K562 (cell line): ENCODE measurements at regions not wholly inside any gene's neighbourhood (a gene's known extent, or its start where the extent isn't known, plus 50 kb on each side); places are given as distances from the start of the nearest gene placed in this dataset.

ENCODE experiments used
- ATAC-seq: fragments of 200-7000 bp; cut with Tn5 transposase; 3 replicates; pipeline ENCODE4 v1.9.1; 2020; ENCODE audit warnings: moderate library complexity
- BruUV-seq: library from RNA; stranded (reverse); fragments of 400-500 nt; replicated peaks from 2 replicates; lab custom pipeline; 2021; lab: Mats Ljungman, UMichigan
- CTCF ChIA-PET: fragments of 300-600 bp; formaldehyde crosslinking; extraction: SDS; loops from one replicate; lab custom pipeline; 2021; ENCODE audit warnings: low intra/inter-chr PET ratio; lab: Yijun Ruan, JAX
- POLR2A ChIA-PET: fragments of 300-600, 350-650 bp; sonication (Branson Sonifier 250); formaldehyde crosslinking; extraction: SDS; loops from one replicate; lab custom pipeline; 2021; ENCODE audit warnings: antibody characterized with exemption, inconsistent platforms; lab: Yijun Ruan, JAX
- DNase-seq, 4 experiments: peaks; one replicate each; pipeline versions ENCODE4 v3.0.0 to v3.0.0-alpha.2; 2011 to 2018; ENCODE audit warnings: low spot score in 3 of 4, mixed read lengths in 3 of 4; ENCODE audit errors: extremely low read depth in 1 of 4
- FAIRE-seq: peaks from 2 replicates; lab custom pipeline; 2011; peaks lifted over from hg19 to GRCh38; lab: Jason Lieb, UNC
- H2AFZ ChIP-seq: 2 replicates; pipeline ENCODE4 v1.6.0; 2011; ENCODE audit warnings: low read depth, low read length, control low read depth, inconsistent platforms
- H3K27ac ChIP-seq: fragments of 200-600 bp; 3 replicates; pipeline ENCODE4 v1.8.0; 2011; ENCODE audit warnings: low read depth, mild to moderate bottlenecking, control low read depth, inconsistent platforms, low read length, moderate library complexity, mixed read lengths; ENCODE audit errors: extremely low read depth
- H3K27me3 ChIP-seq, 2 experiments: fragments of 300-600 bp in 1 of 2; 2 replicates in 1 of 2; 3 replicates in 1 of 2; pipeline versions ENCODE4 v1.6.0 to v1.8.0; 2011; ENCODE audit warnings: inconsistent platforms in 2 of 2, low read length in 2 of 2, mild to moderate bottlenecking in 1 of 2, mixed read lengths in 1 of 2, moderate library complexity in 1 of 2; ENCODE audit not compliant: control insufficient read depth in 2 of 2, insufficient read depth in 2 of 2
- H3K36me3 ChIP-seq: fragments of 300-600 bp; 3 replicates; pipeline ENCODE4 v1.8.0; 2011; ENCODE audit warnings: mild to moderate bottlenecking, low read length, inconsistent platforms; ENCODE audit not compliant: control insufficient read depth, insufficient read depth
- H3K4me1 ChIP-seq, 2 experiments: fragments of 200-600 bp in 1 of 2; replicated peaks in 1 of 2; 2 replicates in 1 of 2; 3 replicates in 1 of 2; pipeline versions ENCODE4 v1.5.1 to v1.8.0; 2011; ENCODE audit warnings: inconsistent platforms in 2 of 2, low read length in 2 of 2, mild to moderate bottlenecking in 1 of 2, mixed read lengths in 1 of 2, moderate library complexity in 1 of 2; ENCODE audit not compliant: control insufficient read depth in 2 of 2, insufficient read depth in 2 of 2
- H3K4me2 ChIP-seq: 2 replicates; pipeline ENCODE4 v1.6.1; 2011; ENCODE audit warnings: low read length, control low read depth, inconsistent platforms, mixed read lengths; ENCODE audit not compliant: insufficient read depth
- H3K4me3 ChIP-seq: fragments of 200-600 bp; sonication (generic), shearing (Covaris generic); 2 replicates; pipeline ENCODE4 v1.5.1; 2016; ENCODE audit warnings: control low read depth, inconsistent platforms
- H3K79me2 ChIP-seq: fragments of 200-600 bp; 3 replicates; pipeline ENCODE4 v1.8.0; 2011; ENCODE audit warnings: low read length, inconsistent platforms; ENCODE audit not compliant: control insufficient read depth, insufficient read depth
- H3K9ac ChIP-seq, 2 experiments: 2 replicates each; pipeline versions ENCODE4 v1.6.0 to v1.6.1; 2011; ENCODE audit warnings: low read depth in 2 of 2, low read length in 2 of 2, control low read depth in 1 of 2, inconsistent platforms in 1 of 2, mild to moderate bottlenecking in 1 of 2, mixed read lengths in 1 of 2; ENCODE audit not compliant: insufficient read depth in 1 of 2
- H3K9me1 ChIP-seq: one replicate; pipeline ENCODE4 v1.6.0; 2011; ENCODE audit warnings: inconsistent platforms, mild to moderate bottlenecking, low read length, moderate library complexity; ENCODE audit not compliant: control insufficient read depth, insufficient read depth
- H3K9me3 ChIP-seq: replicated peaks from 2 replicates; pipeline ENCODE4 v1.5.1; 2011; ENCODE audit warnings: low read depth, low read length, inconsistent platforms; ENCODE audit not compliant: control insufficient read depth, insufficient read depth
- H4K20me1 ChIP-seq: replicated peaks from 2 replicates; pipeline ENCODE4 v1.6.1; 2011; ENCODE audit warnings: low read length, inconsistent platforms, mixed read lengths; ENCODE audit not compliant: control insufficient read depth, insufficient read depth
- BCLAF1 ChIP-seq, 2 experiments: fragments of 450-650 bp in 1 of 2; IDR thresholded peaks; 2 replicates each; pipeline ENCODE4 v1.6.1; 2011 to 2017; ENCODE audit warnings: low read depth in 2 of 2, antibody characterized with exemption in 1 of 2, borderline replicate concordance in 1 of 2, low read length in 1 of 2, mild to moderate bottlenecking in 1 of 2, mixed read lengths in 1 of 2; ENCODE audit not compliant: control insufficient read depth in 1 of 2
- FIP1L1 ChIP-seq: fragments of 200-400 bp; formaldehyde crosslinking; IDR thresholded peaks from 2 replicates; pipeline ENCODE4 v1.6.1; 2018; ENCODE audit warnings: mild to moderate bottlenecking, low read depth, low read length; ENCODE audit not compliant: poor library complexity, severe bottlenecking
- FOS ChIP-seq: IDR thresholded peaks from 3 replicates; pipeline ENCODE4 v1.6.1; 2011; ENCODE audit not compliant: insufficient read length; ENCODE audit errors: extremely low read depth
- FOXK2 ChIP-seq, 2 experiments: fragments of 450-650 bp; IDR thresholded peaks in 1 of 2; conservative IDR thresholded peaks in 1 of 2; 2 replicates each; pipeline ENCODE4 v1.6.1; 2016; ENCODE audit warnings: low read depth in 2 of 2, mild to moderate bottlenecking in 1 of 2
- HDAC3 ChIP-seq: fragments of 450-650 bp; IDR thresholded peaks from 2 replicates; pipeline ENCODE4 v1.6.1; 2018; ENCODE audit warnings: borderline replicate concordance, mild to moderate bottlenecking, moderate library complexity; ENCODE audit not compliant: partially characterized antibody
- KDM4B ChIP-seq, 2 experiments: fragments of 450-650 bp in 1 of 2; sonication (generic) in 1 of 2; IDR thresholded peaks; 2 replicates each; pipeline ENCODE4 v1.6.1; 2016 to 2017; ENCODE audit warnings: borderline replicate concordance in 2 of 2, antibody characterized with exemption in 1 of 2, low read depth in 1 of 2, mild to moderate bottlenecking in 1 of 2
- KLF13 ChIP-seq: fragments of 450-650 bp; IDR thresholded peaks from 2 replicates; pipeline ENCODE4 v1.6.1; 2016; ENCODE audit warnings: missing genetic modification characterization, low read depth, mild to moderate bottlenecking, missing compliant biosample characterization, moderate library complexity, borderline replicate concordance
- KLF6 ChIP-seq: fragments of 250-450 bp; sonication (Bioruptor Pico); IDR thresholded peaks from 2 replicates; pipeline ENCODE4 v1.4.0; 2020; ENCODE audit warnings: mild to moderate bottlenecking, moderate library complexity, borderline replicate concordance
- MITF ChIP-seq: IDR thresholded peaks from 2 replicates; pipeline ENCODE4 v1.6.1; 2014; ENCODE audit warnings: antibody characterized with exemption
- NR3C1 ChIP-seq: sonication (generic); formaldehyde crosslinking; IDR thresholded peaks from 2 replicates; pipeline ENCODE4 v1.8.1; 2022; ENCODE audit warnings: missing genetic modification reagents
- PTBP1 ChIP-seq: fragments of 200-400 bp; formaldehyde crosslinking; IDR thresholded peaks from 2 replicates; pipeline ENCODE4 v1.6.1; 2017; ENCODE audit warnings: low read depth, low read length
- RFX5 ChIP-seq: IDR thresholded peaks from 2 replicates; pipeline ENCODE4 v1.6.1; 2011; ENCODE audit warnings: low read depth, mild to moderate bottlenecking, improper control_type of control experiment, low read length
- SMAD3 ChIP-seq: fragments of 450-650 bp; formaldehyde crosslinking; conservative IDR thresholded peaks from 2 replicates; pipeline ENCODE4 v1.4.0; 2020; ENCODE audit warnings: mild to moderate bottlenecking
- ZNF140 ChIP-seq: fragments of 250-450 bp; sonication (Bioruptor Pico); IDR thresholded peaks from 2 replicates; pipeline ENCODE4 v1.8.0; 2021; ENCODE audit warnings: moderate library complexity, mild to moderate bottlenecking, inconsistent platforms
- ZNF3 ChIP-seq: fragments of 250-450 bp; sonication (Bioruptor Pico); IDR thresholded peaks from 2 replicates; pipeline ENCODE4 v1.5.0; 2021; ENCODE audit warnings: mild to moderate bottlenecking, moderate library complexity
- ZNF41 ChIP-seq: fragments of 250-450 bp; sonication (Bioruptor Pico); conservative IDR thresholded peaks from 2 replicates; pipeline ENCODE4 v1.4.0; 2020; ENCODE audit warnings: mild to moderate bottlenecking
- ZNF583 ChIP-seq: fragments of 250-450 bp; sonication (Bioruptor Pico); IDR thresholded peaks from 2 replicates; pipeline ENCODE4 v1.4.0; 2020
- ZNF764 ChIP-seq: fragments of 250-450 bp; sonication (Bioruptor Pico); IDR thresholded peaks from 2 replicates; pipeline ENCODE4 v1.4.0; 2020; ENCODE audit warnings: low read depth, mild to moderate bottlenecking, moderate library complexity
- WGBS: fragments of 100-300 bp; shearing (Covaris generic); methylation state at CpG from one replicate; pipeline ENCODE4 v1.1.6; 2016; ENCODE audit warnings: low coverage, mixed read lengths; ENCODE audit not compliant: insufficient coverage; ENCODE audit errors: missing lambda C conversion rate; 5-methylcytosine and 5-hydroxymethylcytosine counted together
- in situ Hi-C: fragments of 300-500 bp; cut with MboI; formaldehyde crosslinking; loops from 4 replicates; pipeline ENCODE4 v1.15.0; 2018; ENCODE audit warnings: inconsistent platforms, mixed read lengths
- intact Hi-C: fragments of 100-400 bp; cut with micrococcal nuclease; formaldehyde crosslinking; loops from 2 replicates; pipeline ENCODE4 v1.14.2; 2022

GRCh38 chr5:12217039-12217438 lies 312.8 kb upstream of the CTNND2 start:
- no peaks in the 10 kb centered on the region for H3K79me2 ChIP-seq
- intact Hi-C loops (no loop called here), in situ Hi-C loops (no loop called here)
- H3K4me2 ChIP-seq: no peak overlapping the region
- 0% methylated on average over 2 of the region's 2 CpGs for WGBS
- POLR2A ChIA-PET: interaction anchor here (0.7 kb wide), 1 partner anchor 152 kb away, joined by 3 read pairs; no protein-coding TSS in a partner anchor
- no peak for TF ChIP-seq NR3C1
- no peak for TF ChIP-seq SMAD3 (CRISPR knock-in tag)
- no peak for TF ChIP-seq PTBP1
- no peak for TF ChIP-seq KLF13
- no peak for TF ChIP-seq FOS
- no peak for TF ChIP-seq ZNF41 (CRISPR knock-in tag)
- TF ChIP-seq ZNF3 (CRISPR knock-in tag): no peak
- TF ChIP-seq MITF: no peak
- no peak for TF ChIP-seq HDAC3
- no peak for TF ChIP-seq RFX5
- TF ChIP-seq FOXK2 (conservative IDR thresholded peaks at IDR 0.05 in 1 of 2, IDR thresholded peaks at IDR 0.05 in 1 of 2; ENCODE audit: low read depth in 2 of 2): no peak
- no peak for TF ChIP-seq BCLAF1 (IDR thresholded peaks at IDR 0.05; ENCODE audit: borderline replicate concordance in 1 of 2, control insufficient read depth in 1 of 2, low read depth in 2 of 2, low read length in 1 of 2)
- TF ChIP-seq ZNF764: no peak
- TF ChIP-seq KDM4B (IDR thresholded peaks at IDR 0.05; ENCODE audit: borderline replicate concordance in 2 of 2, low read depth in 1 of 2): no peak
- no peak for TF ChIP-seq ZNF583 (CRISPR knock-in tag)
- no peak for TF ChIP-seq FIP1L1
- TF ChIP-seq KLF6: no peak
- TF ChIP-seq ZNF140 (CRISPR knock-in tag): no peak
- no peak for DNase-seq
- no peaks in the 10 kb centered on the region for H4K20me1 ChIP-seq
- H3K4me3 ChIP-seq: no peak overlapping the region
- no peaks in the 10 kb centered on the region for H3K27me3 ChIP-seq
- H3K9me1 ChIP-seq: no peaks in the 10 kb centered on the region
- no peaks in the 10 kb centered on the region for H3K4me1 ChIP-seq
- no peak overlapping the region for H3K27ac ChIP-seq
- BruUV-seq: no TSS peak
- CTCF ChIA-PET: no interaction called here
- no peaks in the 10 kb centered on the region for H3K9me3 ChIP-seq
- no peak for FAIRE-seq
- no peak overlapping the region for H2AFZ ChIP-seq
- ATAC-seq: no peak
- no peak overlapping the region for H3K9ac ChIP-seq
- no peaks in the 10 kb centered on the region for H3K36me3 ChIP-seq
